Left hindlimb (tissue), 1 donor: ENCODE measurements at regions not wholly inside any gene's neighbourhood (a gene's known extent, or its start where the extent isn't known, plus 50 kb on each side); places are given as distances from the start of the nearest gene placed in this dataset.

Source experiments
- DNase-seq: peaks from one replicate; pipeline ENCODE4 v3.0.0-alpha.2; 2018

DNA sequence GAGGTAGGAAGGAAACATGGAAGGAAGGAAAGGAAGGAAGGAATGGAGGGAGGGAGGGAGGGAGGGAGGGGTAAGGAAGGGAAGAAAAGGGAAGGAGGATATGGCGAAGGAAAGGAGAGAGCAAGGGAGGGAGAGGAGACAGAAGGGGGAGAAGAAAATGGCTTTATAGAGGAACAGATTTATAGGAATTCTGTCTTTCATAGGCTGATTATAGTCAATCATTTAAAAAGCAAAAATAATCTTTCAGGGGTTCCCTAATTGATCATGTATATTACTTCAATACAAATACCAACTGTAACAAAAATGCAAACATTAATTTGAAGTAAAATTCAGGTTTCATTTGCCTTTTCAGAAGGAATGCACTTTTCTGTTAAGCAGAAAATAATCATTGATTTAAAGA is 519.1 kb downstream of the MDFIC start:
- DNase-seq = no peak

DNA sequence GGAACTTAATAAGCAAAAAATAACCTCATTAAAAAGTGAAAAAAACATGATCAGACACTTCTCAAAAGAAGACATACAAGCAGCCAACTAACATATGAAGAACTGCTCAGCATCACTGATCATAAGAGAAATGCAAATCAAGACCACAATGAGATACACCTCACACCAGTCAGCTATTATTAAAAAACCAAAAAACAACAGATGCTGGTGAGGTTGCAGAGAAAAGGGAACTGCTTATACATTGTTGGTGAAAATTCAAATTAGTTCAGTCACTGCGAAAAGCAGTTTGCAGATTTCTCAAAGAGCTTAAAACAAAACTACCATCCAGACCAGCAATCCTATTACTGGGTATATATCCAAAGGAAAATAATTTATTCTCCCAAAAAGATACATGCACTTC is 513.3 kb downstream of the MDFIC start:
- no peak for DNase-seq

DNA sequence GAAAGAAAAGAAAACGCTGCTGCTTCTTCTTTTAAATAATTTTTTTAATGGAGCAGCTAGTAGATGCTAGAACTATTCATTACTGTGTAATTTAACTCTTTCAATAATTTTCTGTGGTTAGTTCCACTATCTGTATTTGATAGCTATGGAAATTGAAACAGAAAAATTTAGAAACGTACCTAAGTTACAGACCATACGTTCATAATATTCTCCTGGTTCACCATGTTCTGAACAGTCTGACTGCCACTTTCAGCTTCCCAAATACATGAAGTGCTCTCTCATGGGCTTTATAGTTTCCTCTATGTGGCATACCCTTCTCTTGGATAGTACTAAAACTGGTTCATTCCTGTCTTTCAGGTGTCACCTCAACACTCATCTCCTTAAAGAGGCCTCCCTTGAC is 508.0 kb downstream of the MDFIC start:
- DNase-seq = no peak

DNA sequence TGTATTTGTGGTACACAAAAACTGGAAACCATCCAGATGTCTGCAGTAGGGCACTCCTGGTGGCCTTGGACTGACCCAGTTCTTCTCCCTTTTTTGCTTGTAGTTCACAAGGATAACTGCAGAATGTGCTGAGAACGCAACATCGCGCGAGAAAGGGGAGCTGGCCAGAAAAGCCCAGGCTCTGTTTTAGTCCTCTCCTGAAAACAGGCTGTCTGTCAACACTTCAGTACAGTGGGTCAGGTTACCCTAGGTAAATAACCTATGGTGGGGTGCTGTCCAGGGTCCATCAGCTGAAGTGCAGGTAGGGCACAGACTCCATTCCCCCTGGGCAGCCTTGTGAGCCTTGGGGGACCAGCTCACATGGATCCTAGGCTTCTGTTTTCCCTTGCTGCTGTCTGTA is 495.8 kb downstream of the MDFIC start:
- no peak for DNase-seq

DNA sequence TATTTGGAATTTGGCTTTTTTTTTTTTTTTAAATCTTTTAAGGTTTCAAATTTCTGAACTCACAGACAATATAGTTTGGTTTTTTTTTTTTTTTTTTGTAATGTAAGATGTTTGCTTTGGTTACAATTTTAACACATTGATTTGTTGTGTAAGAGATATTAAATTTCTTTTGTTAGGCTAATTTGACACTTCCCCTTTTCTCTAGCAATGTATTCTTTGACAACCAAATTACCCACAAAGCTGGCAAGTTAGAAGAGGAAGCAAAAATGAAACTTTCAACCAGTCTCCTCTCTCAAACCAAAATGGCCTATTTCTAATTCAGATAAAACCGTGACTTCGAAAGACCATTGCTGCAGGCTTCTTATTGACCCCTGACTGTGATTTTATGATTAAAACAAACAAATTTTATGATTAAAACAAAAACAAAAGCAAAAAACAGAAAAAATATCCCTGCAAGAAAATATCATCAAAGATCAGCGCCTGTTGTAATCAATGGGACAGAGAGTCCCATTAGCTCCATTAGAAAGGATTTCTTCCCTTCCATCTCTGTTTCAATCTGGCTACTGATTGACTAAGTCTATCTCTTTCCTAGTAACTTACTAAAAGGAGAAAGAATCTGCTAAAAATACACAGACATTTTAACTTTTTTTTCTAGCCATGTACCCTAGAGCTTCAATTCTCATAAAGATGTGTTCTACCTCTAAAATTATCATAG is 489.2 kb downstream of the MDFIC start:
- no peak for DNase-seq

DNA sequence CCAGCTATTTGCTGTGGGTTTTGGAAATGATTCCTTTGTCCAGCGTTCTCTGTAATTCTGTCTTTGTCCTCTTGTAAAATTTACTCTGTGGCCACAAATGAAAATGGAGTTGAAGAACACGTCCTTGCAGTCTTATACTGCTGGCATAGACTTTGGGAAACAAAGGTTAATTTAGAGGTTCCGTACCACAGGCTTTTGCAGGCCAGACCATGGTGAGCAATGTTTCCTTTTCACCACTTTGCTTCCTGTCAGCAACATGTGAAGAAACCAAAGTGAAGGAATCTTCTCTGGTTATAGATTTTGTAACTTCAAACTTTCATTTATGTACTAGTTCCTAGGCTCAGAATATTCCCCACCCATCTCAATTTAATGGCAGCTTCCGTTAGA is 488.5 kb downstream of the MDFIC start:
- DNase-seq = no peak

DNA sequence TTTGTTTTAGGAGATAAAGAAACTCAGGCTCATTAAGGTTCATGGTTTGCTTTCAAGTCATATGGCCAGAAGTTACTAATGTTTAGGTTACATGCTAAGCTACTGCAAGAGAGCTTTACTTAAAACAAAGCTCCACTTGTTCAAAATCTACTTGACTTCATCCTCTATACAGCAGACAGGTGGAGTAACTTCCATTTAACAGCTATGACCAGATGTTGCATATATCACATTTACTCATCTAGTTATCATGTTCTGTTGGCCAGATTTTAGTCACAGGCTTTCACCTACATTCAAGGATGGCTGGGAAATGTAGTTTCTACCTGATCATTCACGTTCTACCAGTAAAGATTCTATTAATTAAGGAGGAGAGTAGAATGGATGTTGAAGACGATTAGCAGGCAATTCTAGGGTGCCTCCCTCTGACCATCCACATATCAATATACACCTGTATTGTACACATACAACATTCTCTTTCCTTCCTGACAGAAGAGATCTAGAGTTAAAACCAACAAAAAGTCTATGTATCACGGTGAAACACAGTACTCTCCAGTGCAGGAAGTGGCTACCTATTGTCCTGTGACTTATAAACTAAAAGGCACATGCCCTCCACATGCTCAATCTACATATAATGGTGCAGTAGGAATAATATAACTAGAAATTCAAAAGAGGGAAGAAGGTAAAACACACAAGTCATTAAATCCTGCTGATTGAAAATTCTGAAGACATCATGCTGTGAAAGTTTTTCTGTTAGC is 488.0 kb downstream of the MDFIC start:
- no peak for DNase-seq

DNA sequence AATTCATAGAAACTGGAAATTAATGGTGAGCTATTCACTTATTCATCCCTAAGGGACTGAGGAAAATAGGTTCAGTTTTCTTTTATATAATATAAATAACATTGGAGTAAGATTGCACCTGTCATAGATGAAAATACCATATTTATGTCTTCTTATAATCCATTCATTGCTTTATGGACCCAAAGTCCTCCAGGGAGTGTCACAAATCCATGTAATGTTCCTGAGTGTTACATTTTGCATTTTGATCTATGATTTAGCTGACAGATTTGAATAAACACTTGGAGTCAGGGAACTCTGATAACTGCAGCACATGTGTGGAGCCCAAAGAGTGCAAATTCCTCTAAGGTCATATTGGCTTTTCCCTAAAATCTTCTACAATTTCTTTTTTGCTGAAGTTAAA is 484.3 kb downstream of the MDFIC start:
- no peak for DNase-seq

DNA sequence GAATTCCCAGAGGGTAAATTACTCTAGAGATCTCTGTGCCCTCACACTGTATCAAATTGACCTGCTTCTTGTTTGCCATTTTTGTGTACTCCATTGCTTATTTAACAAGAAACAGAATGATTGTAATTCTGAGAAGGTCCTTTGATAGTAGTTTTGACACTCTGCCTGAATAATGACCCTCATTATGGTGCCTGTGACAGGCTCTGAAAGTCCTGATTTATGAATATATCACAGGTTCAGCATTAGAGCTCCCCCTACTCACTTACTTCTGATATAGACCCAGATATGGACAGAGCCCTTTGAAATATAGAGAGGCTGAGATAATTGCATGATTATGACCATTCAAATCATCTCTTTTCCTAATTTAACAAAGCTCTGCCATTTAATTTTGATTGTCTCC is 465.2 kb downstream of the MDFIC start:
- no peak for DNase-seq

DNA sequence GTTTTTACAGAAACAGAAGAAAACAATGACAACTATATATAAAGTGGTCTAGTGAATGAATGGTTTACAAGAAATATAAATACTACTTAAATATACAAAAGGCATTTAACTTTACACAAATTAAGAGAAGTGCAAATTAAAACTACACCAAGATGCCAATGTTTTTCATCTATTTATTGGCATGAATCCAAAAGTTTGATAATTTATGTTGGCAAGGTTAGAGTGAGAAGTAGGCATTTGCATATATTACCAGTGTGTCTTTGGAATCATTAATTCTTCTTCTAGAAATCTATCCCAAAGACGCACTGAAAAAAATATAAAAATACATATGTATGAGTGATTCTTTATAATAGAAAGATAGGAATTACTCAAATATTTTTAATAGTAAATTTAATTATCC is 457.4 kb downstream of the MDFIC start:
- no peak for DNase-seq

DNA sequence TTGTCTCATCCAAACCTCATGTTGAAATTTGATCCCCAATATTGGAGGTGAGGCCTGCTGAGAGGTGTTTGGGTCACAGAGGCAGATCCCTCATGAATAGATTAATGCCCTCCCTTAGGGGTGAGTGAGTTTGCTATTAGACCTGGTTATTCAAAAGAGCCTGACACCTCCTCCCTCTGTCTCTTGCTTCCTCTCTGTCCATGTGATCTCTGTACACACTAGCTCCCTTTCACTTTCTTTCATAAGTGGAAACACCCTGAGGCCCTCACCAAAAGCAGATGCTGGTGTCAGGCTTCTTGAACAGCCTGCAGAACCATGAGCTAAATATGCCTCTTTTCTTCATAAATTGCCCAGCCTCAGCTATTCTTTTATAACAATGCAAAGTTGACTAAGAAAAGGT is 447.1 kb downstream of the MDFIC start:
- DNase-seq = no peak

DNA sequence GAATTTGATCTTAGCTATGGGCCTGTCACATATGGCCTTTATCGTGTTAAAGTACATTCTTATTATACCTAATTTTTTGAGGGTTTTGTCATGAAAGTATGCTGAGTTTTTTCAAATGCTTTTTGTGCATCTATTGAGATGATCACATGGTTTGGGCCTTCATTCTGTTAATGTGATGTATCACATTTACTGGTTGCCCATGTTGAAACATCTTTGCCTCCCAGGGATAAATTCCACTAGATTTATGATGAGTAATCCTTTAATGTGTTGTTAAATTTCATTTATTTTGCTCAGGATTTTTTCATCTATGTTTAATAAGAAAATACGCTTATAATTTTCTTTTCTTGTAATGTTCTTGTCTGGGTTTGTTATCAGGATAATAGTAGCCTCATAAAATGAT is 442.0 kb downstream of the MDFIC start:
- DNase-seq = no peak

DNA sequence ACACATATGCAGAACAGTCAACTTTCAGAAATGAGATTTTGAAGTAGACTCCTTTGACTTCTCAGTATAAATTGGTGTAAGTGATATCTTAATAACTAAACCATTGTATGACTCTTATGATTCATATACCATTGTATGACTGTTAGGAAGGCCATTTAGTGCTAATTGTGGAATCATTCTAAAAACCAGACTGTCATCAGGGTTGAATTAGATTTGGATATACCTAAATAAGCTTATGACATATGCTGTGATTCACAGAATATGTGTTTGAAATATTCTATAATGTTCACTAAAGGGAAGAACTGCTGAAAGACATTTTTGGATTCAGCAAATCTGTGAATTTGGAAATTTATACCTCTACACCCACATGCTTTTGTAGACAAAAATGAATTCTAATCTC is 438.1 kb downstream of the MDFIC start:
- no peak for DNase-seq

DNA sequence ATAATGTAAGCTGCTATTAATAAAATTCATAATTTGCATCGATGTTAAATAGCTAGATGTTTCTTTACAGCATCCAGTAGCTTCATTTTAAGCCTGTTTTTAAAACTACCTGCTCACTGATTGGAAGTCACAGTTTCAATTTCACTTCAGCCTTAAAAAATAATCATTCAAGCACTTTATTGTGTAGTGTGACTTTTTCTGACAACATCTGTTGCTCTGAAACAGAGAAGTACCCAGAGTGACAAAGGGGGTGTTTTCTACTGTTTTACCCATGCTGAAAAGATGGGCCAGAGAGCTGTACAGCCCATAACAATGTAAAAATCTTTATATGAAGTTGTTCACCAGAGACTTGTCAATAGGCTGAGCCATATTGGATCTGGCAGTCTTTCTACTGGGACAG is 437.2 kb downstream of the MDFIC start:
- DNase-seq = no peak

DNA sequence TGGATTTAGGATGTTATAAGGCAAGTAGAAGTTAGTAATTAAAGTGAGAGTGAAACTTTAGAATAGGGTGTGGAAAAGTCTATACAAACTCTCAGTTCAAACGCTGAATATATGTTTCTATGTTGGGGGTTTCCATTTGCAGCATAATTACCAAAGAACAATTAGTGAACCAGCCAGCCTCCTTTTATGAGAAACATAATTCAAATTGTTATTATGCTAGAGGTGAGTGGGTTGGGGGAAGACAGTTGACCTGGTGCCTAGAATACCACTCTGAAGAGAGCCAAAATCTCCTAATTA is 435.8 kb downstream of the MDFIC start:
- DNase-seq = no peak

DNA sequence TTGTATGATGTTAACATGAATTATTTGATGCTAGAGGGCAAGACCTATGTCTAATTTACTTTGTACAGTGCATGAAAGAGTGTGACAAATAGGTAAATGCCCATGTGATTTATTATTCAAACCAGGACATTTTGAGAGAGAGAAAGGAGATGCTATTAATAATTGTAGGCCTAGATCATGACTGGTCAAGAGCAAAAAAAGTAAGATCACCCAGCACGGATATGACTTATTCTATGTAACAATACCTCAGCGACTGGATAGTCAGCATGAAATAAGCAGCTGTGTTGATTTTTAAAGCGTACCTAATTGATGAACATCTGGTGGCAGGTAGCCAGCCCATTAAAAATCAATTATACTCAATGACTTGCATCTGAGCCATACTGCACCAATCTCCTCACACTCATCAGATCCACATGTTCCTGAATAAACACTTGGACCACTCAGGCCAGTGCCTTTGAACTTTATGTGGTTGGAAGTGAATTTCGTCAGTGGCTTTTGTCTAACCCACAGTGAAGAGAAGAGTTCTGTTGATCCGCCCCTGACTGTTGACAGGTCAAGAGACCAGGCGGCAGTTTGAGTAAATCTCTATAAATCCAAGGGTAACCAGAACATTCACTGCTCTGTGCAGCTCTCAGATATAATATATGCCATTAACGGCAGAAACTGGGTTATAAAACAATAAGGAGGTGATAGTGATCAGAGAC is 435.3 kb downstream of the MDFIC start:
- no peak for DNase-seq

DNA sequence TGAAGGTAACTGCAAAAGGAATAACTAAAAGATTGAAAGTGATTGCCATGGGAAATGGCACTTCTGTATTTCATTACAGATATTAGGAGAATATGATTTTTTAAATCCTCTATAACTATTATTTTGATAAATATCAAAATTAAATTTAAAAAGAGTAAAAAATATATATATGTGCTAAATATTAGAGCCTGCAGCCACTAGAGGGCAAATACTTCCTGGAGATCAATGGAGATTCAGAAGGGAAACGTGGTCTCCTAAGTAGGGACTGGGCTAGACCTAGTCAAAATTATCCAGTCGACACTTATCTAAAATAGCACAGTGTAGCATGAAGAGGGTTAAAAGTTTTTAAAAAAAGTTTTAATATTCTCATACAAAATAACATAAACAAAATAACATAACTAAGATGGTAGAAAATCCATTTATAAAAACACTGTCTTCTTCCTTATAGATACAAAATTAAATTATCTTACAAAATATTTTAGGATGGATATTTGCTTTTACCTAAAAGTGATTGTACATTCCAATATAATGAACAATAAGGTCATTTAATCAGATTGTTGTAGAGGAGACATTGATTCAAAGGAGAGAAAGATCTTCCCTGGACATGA is 434.3 kb downstream of the MDFIC start:
- DNase-seq = no peak

DNA sequence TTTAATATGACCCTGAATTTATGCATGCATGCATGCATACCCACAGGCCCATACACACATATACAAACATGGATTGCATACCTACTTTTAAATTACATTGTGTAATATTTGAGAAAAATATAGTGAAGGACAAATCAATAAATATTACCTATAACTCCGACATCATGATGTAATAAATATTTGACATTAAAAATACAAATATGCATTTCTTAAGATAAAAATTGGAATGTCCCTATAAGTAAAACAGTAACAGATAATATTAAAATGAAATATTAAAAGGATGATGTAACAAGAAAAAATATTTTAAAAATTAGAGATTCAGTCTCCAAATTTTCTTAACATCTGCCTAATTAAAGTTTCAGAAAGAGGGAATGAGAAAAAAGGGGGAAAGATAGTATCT is 433.0 kb downstream of the MDFIC start:
- DNase-seq = no peak

DNA sequence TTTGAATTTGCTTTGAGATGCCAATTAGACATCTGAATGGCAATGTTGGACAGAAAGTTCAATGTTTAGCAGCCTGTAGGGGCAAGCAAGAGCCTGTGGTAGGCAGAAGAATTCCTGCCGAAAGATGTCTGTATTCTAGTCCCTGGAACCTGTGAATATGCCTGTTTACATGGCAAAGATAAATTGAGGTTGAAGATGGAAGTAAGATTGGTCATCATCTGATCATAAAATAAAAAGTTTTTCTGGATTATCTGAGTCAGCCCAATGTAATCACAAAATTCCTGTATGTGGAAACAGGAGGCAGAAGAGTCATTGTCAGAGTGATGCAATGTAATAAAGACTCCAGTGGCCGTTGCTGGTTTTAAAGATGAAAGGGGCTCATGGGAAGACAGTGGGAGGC is 430.5 kb downstream of the MDFIC start:
- DNase-seq = no peak

DNA sequence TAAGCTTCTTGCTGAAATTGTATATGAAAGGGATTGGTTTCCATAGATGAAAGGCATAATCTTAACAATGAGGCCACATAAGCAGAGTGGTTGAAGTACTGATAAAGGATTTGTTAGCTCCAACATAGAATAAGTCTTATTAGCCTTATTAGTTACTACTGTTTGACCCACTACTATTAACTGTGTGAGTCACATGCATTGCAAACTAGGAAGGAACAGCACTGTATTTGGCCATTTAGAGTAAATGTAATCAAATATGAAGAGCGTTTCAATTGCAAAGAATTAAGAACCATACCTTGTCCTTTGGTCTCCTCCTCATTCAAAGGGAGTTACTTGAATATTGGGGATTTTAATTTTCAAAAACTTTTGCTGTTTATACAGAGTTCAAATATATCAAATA is 428.9 kb downstream of the MDFIC start:
- no peak for DNase-seq

DNA sequence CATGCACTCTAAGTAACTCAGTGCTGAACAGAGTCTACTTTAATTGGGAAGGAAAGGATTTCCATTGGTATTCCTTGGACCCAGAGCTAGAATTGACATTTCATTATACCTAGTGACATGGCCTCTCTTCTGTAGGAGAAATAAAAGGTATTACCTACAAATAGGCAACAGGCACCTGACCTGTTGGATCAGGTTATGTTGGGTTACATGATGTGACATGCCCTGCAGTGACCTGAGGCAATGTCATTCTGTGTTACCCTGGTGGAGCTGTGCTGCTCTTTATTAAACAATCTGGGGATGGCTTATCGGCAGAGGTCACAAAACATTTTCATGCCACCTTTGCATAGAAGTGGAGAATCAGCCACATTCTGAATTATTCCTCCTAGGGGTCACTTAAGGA is 427.7 kb downstream of the MDFIC start:
- no peak for DNase-seq

DNA sequence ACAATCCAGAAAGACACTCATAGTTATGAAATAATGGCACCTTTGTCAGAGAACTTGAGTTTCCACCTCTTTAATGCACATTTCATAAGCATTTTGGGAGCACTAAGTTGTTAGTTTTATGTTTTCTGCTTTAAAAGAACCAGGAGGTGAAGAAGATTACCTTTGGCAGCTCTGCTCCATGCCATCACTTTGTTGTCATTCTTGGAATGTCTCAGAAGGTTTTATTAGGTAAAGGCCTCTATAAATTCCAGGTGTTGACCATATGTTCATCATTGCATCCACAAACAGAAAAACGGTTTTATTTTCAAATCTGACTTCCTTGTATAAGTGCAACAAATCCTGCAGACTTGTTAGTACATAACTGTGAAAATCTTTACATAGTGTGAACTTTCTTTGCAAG is 424.8 kb downstream of the MDFIC start:
- DNase-seq = no peak

DNA sequence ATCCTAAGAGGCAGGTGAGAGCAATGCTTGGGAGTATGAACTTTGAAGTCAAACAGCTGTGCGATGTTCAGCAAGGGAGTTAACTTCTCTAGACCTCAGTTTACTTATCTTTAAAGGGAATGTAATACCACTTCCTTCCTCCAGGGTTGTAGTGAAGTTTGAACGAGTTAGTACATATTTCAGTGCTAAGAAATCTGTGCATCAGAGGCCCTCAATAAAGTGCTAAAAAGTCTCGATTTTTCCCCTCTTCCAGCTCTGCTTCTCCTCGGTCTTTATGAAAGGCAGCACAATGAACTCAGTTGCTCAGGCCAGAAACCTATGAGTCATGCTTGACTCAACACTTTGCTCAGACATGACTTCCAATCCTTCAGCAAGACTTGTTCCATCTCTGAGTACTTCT is 418.9 kb downstream of the MDFIC start:
- DNase-seq = no peak

DNA sequence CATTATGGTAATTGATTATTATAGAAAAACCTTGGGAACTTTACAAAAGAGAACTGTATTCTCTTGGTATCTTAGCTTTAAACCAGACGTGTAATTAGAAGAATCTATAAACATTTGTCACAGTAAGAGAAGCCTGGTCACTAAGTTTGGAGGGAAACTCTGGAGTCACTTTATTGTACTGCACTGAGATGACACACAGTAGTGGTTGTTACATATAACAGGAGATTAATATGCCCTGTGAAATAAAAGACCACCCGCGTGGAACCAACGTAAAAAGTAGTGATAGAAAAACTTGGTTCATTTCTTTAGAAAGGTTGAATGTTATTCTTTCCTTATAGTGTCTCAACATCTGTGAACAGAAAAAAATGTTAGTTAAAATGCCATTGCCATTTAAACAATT is 416.1 kb downstream of the MDFIC start:
- DNase-seq = no peak
